ENCODE measurements at regions not wholly inside any gene's neighbourhood (a gene's known extent, or its start where the extent isn't known, plus 50 kb on each side); places are given as distances from the start of the nearest gene placed in this dataset.

- H3K27ac Mint-ChIP-seq: no peak overlapping the region
These were observed 518.0 kb upstream of the MEF2C start for GRCh38 chr5:89401012-89401411.

GRCh38 chr5:89399548-89399947, 516.6 kb upstream of the MEF2C start:
- Mint-ChIP-seq H3K9me3 (peaks cover 8% of the 10 kb centered on the region), H3K4me1 (ENCODE audit: low read depth) (peaks cover 39% of the 10 kb centered on the region), H3K27me3 (no peaks in the 10 kb centered on the region), H3K36me3 (ENCODE audit: low read depth) (no peaks in the 10 kb centered on the region), H3K4me3 (no peak overlapping the region), H3K27ac (no peak overlapping the region)
- intact Hi-C loops (cut with micrococcal nuclease): no loop called here

More at GRCh38 chr5:89401012-89401411, 518.0 kb upstream of the MEF2C start:
- Mint-ChIP-seq H3K36me3 (ENCODE audit: low read depth) (no peaks in the 10 kb centered on the region), H3K9me3 (peaks cover 8% of the 10 kb centered on the region), H3K4me3 (no peak overlapping the region), H3K27me3 (no peaks in the 10 kb centered on the region), H3K4me1 (ENCODE audit: low read depth) (peaks cover 27% of the 10 kb centered on the region)
- intact Hi-C loops (cut with micrococcal nuclease): no loop called here

- H3K27ac Mint-ChIP-seq: peak overlapping the region; percentile 64
- H3K36me3 Mint-ChIP-seq (ENCODE audit: low read depth): no peaks in the 10 kb centered on the region
- H3K4me3 Mint-ChIP-seq: peak overlapping the region; percentile 18
- intact Hi-C loops (cut with micrococcal nuclease): no loop called here
- no peaks in the 10 kb centered on the region for H3K9me3 Mint-ChIP-seq
- H3K27me3 Mint-ChIP-seq: no peaks in the 10 kb centered on the region
- peaks cover 39% of the 10 kb centered on the region for H3K4me1 Mint-ChIP-seq (ENCODE audit: low read depth)
These were observed 514.1 kb upstream of the MEF2C start for GRCh38 chr5:89397096-89397495.

- H3K4me3 Mint-ChIP-seq: peak overlapping the region; percentile 18
- peaks cover 34% of the 10 kb centered on the region for H3K4me1 Mint-ChIP-seq (ENCODE audit: low read depth)
- H3K27me3 Mint-ChIP-seq: no peaks in the 10 kb centered on the region
- peak overlapping the region; percentile 64 for H3K27ac Mint-ChIP-seq
- intact Hi-C loops (cut with micrococcal nuclease): no loop called here
- no peaks in the 10 kb centered on the region for H3K36me3 Mint-ChIP-seq (ENCODE audit: low read depth)
- no peaks in the 10 kb centered on the region for H3K9me3 Mint-ChIP-seq
These were observed 513.4 kb upstream of the MEF2C start for GRCh38 chr5:89396278-89396954.

- no peaks in the 10 kb centered on the region for H3K27me3 Mint-ChIP-seq
- H3K36me3 Mint-ChIP-seq (ENCODE audit: low read depth): no peaks in the 10 kb centered on the region
- H3K4me1 Mint-ChIP-seq (ENCODE audit: low read depth): peaks cover 28% of the 10 kb centered on the region
- H3K4me3 Mint-ChIP-seq: no peak overlapping the region
- H3K9me3 Mint-ChIP-seq: no peaks in the 10 kb centered on the region
- H3K27ac Mint-ChIP-seq: no peak overlapping the region
- intact Hi-C loops (cut with micrococcal nuclease): no loop called here
These were observed 512.1 kb upstream of the MEF2C start for GRCh38 chr5:89395111-89395510.

- no peak overlapping the region for H3K27ac Mint-ChIP-seq
- intact Hi-C loops (cut with micrococcal nuclease): no loop called here
- peaks cover 7% of the 10 kb centered on the region for H3K4me1 Mint-ChIP-seq (ENCODE audit: low read depth)
- H3K9me3 Mint-ChIP-seq: no peaks in the 10 kb centered on the region
- no peaks in the 10 kb centered on the region for H3K36me3 Mint-ChIP-seq (ENCODE audit: low read depth)
- H3K4me3 Mint-ChIP-seq: no peak overlapping the region
- no peaks in the 10 kb centered on the region for H3K27me3 Mint-ChIP-seq
These were observed 505.9 kb upstream of the MEF2C start for GRCh38 chr5:89388872-89389271.

- no peaks in the 10 kb centered on the region for H3K27me3 Mint-ChIP-seq
- H3K36me3 Mint-ChIP-seq (ENCODE audit: low read depth): no peaks in the 10 kb centered on the region
- no peak overlapping the region for H3K4me3 Mint-ChIP-seq
- no peak overlapping the region for H3K27ac Mint-ChIP-seq
- H3K9me3 Mint-ChIP-seq: peaks cover 12% of the 10 kb centered on the region
- H3K4me1 Mint-ChIP-seq (ENCODE audit: low read depth): peaks cover 7% of the 10 kb centered on the region
- intact Hi-C loops (cut with micrococcal nuclease): no loop called here
These were observed 501.4 kb upstream of the MEF2C start for GRCh38 chr5:89384391-89384790.

GRCh38 chr5:89380635-89381034, 497.7 kb upstream of the MEF2C start:
- peaks cover 12% of the 10 kb centered on the region for H3K9me3 Mint-ChIP-seq

GRCh38 chr5:89377767-89378455, 494.9 kb upstream of the MEF2C start:
- no peaks in the 10 kb centered on the region for H3K27me3 Mint-ChIP-seq
- intact Hi-C loops (cut with micrococcal nuclease): no loop called here
- H3K36me3 Mint-ChIP-seq (ENCODE audit: low read depth): no peaks in the 10 kb centered on the region
- no peak overlapping the region for H3K4me3 Mint-ChIP-seq
- no peak overlapping the region for H3K27ac Mint-ChIP-seq
- H3K4me1 Mint-ChIP-seq (ENCODE audit: low read depth): no peaks in the 10 kb centered on the region
- peaks cover 13% of the 10 kb centered on the region for H3K9me3 Mint-ChIP-seq

More at GRCh38 chr5:89380635-89381034, 497.7 kb upstream of the MEF2C start:
- Mint-ChIP-seq H3K36me3 (ENCODE audit: low read depth) (no peaks in the 10 kb centered on the region), H3K27ac (no peak overlapping the region), H3K4me3 (no peak overlapping the region), H3K27me3 (no peaks in the 10 kb centered on the region), H3K4me1 (ENCODE audit: low read depth) (peaks cover 7% of the 10 kb centered on the region)
- intact Hi-C loops (cut with micrococcal nuclease): no loop called here

GRCh38 chr5:89374818-89375521, 492.0 kb upstream of the MEF2C start:
- H3K9me3 Mint-ChIP-seq: peaks cover 9% of the 10 kb centered on the region
- no peak overlapping the region for H3K4me3 Mint-ChIP-seq
- intact Hi-C loops (cut with micrococcal nuclease): no loop called here
- H3K36me3 Mint-ChIP-seq (ENCODE audit: low read depth): no peaks in the 10 kb centered on the region
- peaks cover 6% of the 10 kb centered on the region for H3K4me1 Mint-ChIP-seq (ENCODE audit: low read depth)
- H3K27me3 Mint-ChIP-seq: no peaks in the 10 kb centered on the region
- H3K27ac Mint-ChIP-seq: no peak overlapping the region

- H3K36me3 Mint-ChIP-seq (ENCODE audit: low read depth): no peaks in the 10 kb centered on the region
- no peaks in the 10 kb centered on the region for H3K27me3 Mint-ChIP-seq
- peaks cover 6% of the 10 kb centered on the region for H3K4me1 Mint-ChIP-seq (ENCODE audit: low read depth)
- peaks cover 9% of the 10 kb centered on the region for H3K9me3 Mint-ChIP-seq
- no peak overlapping the region for H3K4me3 Mint-ChIP-seq
- H3K27ac Mint-ChIP-seq: no peak overlapping the region
- intact Hi-C loops (cut with micrococcal nuclease): no loop called here
These were observed 491.3 kb upstream of the MEF2C start for GRCh38 chr5:89374144-89374784.

GRCh38 chr5:89372176-89372575, 489.2 kb upstream of the MEF2C start:
- Mint-ChIP-seq H3K4me1 (ENCODE audit: low read depth) (peaks cover 6% of the 10 kb centered on the region), H3K36me3 (ENCODE audit: low read depth) (no peaks in the 10 kb centered on the region), H3K9me3 (peaks cover 9% of the 10 kb centered on the region), H3K27ac (no peak overlapping the region), H3K4me3 (no peak overlapping the region), H3K27me3 (no peaks in the 10 kb centered on the region)
- intact Hi-C loops (cut with micrococcal nuclease): no loop called here

- Mint-ChIP-seq H3K36me3 (ENCODE audit: low read depth) (no peaks in the 10 kb centered on the region), H3K27ac (no peak overlapping the region), H3K9me3 (peaks cover 9% of the 10 kb centered on the region), H3K27me3 (no peaks in the 10 kb centered on the region), H3K4me3 (no peak overlapping the region), H3K4me1 (ENCODE audit: low read depth) (peaks cover 6% of the 10 kb centered on the region)
- intact Hi-C loops (cut with micrococcal nuclease): no loop called here
These were observed 488.7 kb upstream of the MEF2C start for GRCh38 chr5:89371646-89372045.

- no peaks in the 10 kb centered on the region for H3K36me3 Mint-ChIP-seq (ENCODE audit: low read depth)
- no peak overlapping the region for H3K4me3 Mint-ChIP-seq
- intact Hi-C loops (cut with micrococcal nuclease): no loop called here
- no peak overlapping the region for H3K27ac Mint-ChIP-seq
- H3K9me3 Mint-ChIP-seq: no peaks in the 10 kb centered on the region
- H3K27me3 Mint-ChIP-seq: no peaks in the 10 kb centered on the region
- H3K4me1 Mint-ChIP-seq (ENCODE audit: low read depth): no peaks in the 10 kb centered on the region
These were observed 476.1 kb upstream of the MEF2C start for GRCh38 chr5:89359046-89359445.
